Thyroid gland (tissue), 4 donors: ENCODE measurements at regions not wholly inside any gene's neighbourhood (a gene's known extent, or its start where the extent isn't known, plus 50 kb on each side); places are given as distances from the start of the nearest gene placed in this dataset.

ENCODE experiments used
- POLR2A ChIP-seq, 2 donors: fragments of 450-650 bp; IDR thresholded peaks; one replicate each; pipeline ENCODE4 v1.6.1; 2017; ENCODE audit warnings: antibody characterized with exemption in 2 of 2, mild to moderate bottlenecking in 2 of 2, moderate library complexity in 1 of 2
- TF ChIP-seq, protein P1 (sequence below), 6 experiments: fragments of 200-600 bp in 3 of 6; fragments of 450-650 bp in 3 of 6; sonication (generic) in 3 of 6; IDR thresholded peaks; one replicate each; pipeline ENCODE4 v1.5.1; 2016 to 2019; ENCODE audit warnings: antibody characterized with exemption in 6 of 6, mild to moderate bottlenecking in 2 of 6, inconsistent platforms in 1 of 6, moderate library complexity in 1 of 6

DNA sequence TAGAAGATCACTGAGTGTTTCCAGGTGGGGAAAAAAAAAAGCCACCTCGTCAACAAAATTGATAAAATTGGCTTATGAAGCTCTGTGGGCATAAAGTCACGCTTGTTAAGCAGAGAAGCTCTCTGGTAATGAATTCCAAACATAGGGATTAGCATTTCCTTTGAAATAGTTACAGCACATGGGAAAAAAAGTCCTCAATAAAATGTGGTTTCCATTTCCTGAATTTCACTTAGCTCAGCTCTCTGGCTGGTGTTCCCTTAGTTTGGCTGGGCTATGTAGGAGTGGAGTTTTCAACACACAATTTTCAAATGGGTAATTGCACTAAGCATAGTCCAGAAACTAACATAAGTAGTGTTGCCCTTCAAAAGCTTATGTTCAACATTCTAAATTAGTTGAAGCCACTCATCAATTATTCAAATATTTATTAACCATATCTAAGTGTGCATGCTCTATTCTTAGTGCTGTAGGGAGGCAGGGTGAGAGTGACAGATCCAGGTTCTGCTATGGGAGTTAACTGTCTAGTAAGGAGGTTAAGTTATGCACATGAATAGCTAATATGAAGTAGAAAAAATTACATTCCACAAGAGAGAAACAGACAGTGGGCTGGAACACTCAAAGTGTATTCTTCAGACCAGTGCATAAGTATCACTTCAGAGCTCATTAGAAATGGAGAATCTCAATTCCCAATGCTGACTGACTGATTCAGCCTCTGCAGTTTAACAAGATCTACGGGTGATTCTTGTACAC lies 445.7 kb downstream of the SMARCA1 start:
- TF ChIP-seq, protein P1, sequence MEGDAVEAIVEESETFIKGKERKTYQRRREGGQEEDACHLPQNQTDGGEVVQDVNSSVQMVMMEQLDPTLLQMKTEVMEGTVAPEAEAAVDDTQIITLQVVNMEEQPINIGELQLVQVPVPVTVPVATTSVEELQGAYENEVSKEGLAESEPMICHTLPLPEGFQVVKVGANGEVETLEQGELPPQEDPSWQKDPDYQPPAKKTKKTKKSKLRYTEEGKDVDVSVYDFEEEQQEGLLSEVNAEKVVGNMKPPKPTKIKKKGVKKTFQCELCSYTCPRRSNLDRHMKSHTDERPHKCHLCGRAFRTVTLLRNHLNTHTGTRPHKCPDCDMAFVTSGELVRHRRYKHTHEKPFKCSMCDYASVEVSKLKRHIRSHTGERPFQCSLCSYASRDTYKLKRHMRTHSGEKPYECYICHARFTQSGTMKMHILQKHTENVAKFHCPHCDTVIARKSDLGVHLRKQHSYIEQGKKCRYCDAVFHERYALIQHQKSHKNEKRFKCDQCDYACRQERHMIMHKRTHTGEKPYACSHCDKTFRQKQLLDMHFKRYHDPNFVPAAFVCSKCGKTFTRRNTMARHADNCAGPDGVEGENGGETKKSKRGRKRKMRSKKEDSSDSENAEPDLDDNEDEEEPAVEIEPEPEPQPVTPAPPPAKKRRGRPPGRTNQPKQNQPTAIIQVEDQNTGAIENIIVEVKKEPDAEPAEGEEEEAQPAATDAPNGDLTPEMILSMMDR (IDR thresholded peaks at IDR 0.05), result no peak
- TF ChIP-seq POLR2A (IDR thresholded peaks at IDR 0.05), result no peak
